ENCODE measurements at regions not wholly inside any gene's neighbourhood (a gene's known extent, or its start where the extent isn't known, plus 50 kb on each side); places are given as distances from the start of the nearest gene placed in this dataset.
"Not testable (repeated sequence)": the region's sequence is repeated elsewhere in the genome, so short reads cannot be mapped to it uniquely, and the experiment has no call there.

DNA sequence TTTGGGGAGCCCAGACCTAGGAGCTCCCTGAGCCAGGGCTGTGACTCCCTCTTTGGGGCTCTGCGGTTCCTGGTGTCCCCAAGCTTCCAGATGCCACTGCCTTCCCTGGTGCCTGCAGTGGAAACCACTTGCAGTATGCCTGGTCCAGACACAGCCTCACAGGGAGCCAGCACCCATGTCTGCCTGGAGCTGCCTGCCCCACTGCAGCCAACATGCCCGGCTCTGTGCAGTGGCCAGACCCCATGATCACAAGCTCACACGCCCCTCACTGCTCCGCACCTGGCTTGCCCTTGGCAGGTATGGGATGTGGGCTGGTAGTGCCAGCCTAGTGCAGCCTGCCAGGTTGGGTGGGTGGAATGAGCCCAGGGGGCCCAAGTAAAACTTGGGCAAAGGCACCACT, 644.8 kb downstream of the HTR1B start:
- intact Hi-C loops (cut with DNase I), result no loop called here
- no peak for DNase-seq (ENCODE audit: low spot score)

GRCh38 chr6:76817429-76817828, 645.9 kb downstream of the HTR1B start:
- intact Hi-C loops (cut with DNase I), result no loop called here
- DNase-seq (ENCODE audit: low spot score), result no peak

- DNase-seq (ENCODE audit: low spot score), result no peak
- intact Hi-C loops (cut with DNase I), result no loop called here
Measured at GRCh38 chr6:76814496-76815458, 648.5 kb downstream of the HTR1B start.

- DNase-seq (ENCODE audit: low spot score), result no peak
- intact Hi-C loops (cut with DNase I), result no loop called here
Measured at GRCh38 chr6:76810286-76810685, 653.0 kb downstream of the HTR1B start.

GRCh38 chr6:76803038-76803580, 660.2 kb downstream of the HTR1B start:
- intact Hi-C loops (cut with DNase I), result no loop called here
- DNase-seq (ENCODE audit: low spot score), result no peak

GRCh38 chr6:76792394-76792793, 670.9 kb downstream of the HTR1B start:
- DNase-seq (ENCODE audit: low spot score), result no peak
- intact Hi-C loops (cut with DNase I), result no loop called here

DNA sequence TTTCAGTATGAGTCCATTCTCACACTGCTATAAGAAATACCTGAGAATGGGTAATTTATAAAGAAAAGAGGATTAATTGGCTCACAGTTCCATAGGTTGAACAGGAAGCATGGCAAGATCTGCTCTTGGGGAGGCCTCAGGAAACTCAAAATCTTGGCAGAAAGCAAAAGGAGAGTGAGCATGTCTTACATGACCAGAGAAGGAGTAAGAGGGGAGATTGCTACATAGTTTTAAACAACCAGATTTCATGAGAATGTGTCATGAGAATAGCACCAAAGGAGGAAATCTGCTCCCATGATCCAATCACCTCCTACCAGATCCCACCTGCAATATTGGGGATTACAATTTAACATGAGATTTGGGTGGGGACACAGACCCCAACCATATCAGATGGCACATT, 672.4 kb downstream of the HTR1B start:
- no peak for DNase-seq (ENCODE audit: low spot score)
- intact Hi-C loops (cut with DNase I), result no loop called here

DNA sequence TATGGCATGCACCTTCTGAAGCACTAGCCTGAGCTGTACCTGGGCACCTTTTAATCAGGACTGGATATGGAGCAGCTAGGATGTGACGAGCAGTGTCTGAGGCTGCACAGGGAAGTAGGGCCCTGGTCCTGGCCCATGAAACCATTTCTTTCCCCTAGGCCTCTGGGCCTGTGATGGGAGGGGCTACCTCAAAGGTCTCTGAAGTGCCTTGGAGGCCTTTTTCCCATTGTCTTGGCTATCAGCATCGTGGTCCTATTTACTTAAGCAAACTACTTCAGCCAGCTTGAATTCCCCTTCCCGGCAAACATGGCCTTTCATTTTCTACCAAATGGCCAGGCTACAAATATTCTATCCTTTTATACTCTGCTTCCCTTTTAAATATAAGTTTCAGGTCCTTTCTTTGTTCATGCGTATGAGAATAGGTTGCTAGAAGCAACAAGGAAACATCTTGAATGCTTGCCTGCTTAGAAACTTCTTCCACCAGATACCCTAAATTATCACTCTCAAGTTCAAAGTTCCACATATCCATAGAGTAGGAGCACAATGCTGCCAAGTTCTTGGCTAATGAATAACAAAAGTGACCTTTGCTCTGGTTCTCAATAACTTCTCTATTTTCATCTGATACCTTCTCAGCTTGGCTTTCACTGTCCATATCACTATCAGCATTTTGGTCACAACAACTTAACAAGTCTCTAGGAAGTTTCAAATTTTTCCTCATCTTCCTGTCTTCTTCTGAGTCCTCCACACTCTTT, 673.1 kb downstream of the HTR1B start:
- no peak for DNase-seq (ENCODE audit: low spot score)
- intact Hi-C loops (cut with DNase I), result no loop called here

DNA sequence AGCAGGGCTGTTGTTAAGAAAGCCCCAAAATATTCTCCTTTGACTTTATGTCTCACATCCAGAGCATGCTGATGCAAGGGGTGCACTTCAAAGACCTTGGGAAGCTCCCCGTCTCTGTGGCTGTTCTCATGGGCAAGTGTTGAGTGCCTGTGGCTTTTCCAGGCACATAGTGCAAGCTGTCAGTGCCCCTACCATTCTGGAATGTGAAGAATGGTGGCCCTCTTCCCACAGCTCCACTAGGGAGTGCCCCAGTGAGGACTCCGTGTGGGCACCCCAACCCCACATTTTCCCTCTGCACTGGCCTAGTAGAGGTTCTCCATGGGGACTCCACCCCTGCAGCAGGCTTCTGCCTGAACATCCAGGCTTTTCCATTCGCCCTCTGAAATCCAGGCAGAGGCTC, 673.7 kb downstream of the HTR1B start:
- DNase-seq (ENCODE audit: low spot score), result no peak
- intact Hi-C loops (cut with DNase I), result no loop called here

DNA sequence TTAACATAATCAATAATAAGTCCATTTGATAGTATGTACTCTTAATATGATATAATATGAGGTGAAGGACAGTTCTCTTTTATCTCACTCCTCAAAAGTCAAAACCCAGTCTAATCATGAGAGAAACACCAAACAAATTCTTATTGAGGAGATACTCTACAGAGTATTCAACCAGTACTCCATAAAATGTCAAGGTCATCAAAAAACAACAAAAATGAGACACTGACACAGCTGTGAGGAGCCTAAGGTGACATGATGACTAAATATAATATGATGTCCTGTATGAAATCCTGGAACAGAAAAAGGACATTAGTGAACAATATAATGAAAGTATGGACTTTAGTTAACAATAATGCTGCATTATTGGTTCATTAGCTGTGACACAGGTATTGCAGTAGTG, 675.1 kb downstream of the HTR1B start:
- intact Hi-C loops (cut with DNase I), result no loop called here
- no peak for DNase-seq (ENCODE audit: low spot score)

- no peak for DNase-seq (ENCODE audit: low spot score)
- intact Hi-C loops (cut with DNase I), result no loop called here
Measured at GRCh38 chr6:76779068-76779467, 684.2 kb downstream of the HTR1B start.

DNA sequence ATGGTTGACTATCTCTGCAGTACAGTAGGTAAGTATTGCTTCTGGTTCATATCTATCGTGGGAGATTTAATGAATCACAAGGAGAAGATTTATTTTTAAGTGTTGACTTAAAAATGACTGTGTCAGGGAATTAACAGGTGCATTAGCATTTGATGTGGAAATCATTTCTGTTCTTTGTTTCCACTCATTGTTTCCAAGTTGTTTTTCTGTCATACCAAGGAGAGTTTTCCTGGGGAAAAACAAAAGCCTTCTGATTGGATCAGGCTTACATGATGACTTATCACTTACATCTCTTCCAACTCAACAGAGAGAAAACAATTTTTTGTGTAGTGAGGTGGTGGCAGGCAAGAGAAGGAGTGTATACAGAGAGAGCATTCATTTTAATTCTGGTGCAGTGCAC, 686.4 kb downstream of the HTR1B start:
- no peak for DNase-seq (ENCODE audit: low spot score)
- intact Hi-C loops (cut with DNase I), result no loop called here

- intact Hi-C loops (cut with DNase I), result no loop called here
- DNase-seq (ENCODE audit: low spot score), result no peak
Measured at GRCh38 chr6:76774781-76775384, 688.4 kb downstream of the HTR1B start.

- intact Hi-C loops (cut with DNase I), result no loop called here
- DNase-seq (ENCODE audit: low spot score), result no peak
Measured at GRCh38 chr6:76772951-76773350, 690.3 kb downstream of the HTR1B start.

GRCh38 chr6:76771059-76771634, 692.1 kb downstream of the HTR1B start:
- no peak for DNase-seq (ENCODE audit: low spot score)
- intact Hi-C loops (cut with DNase I), result no loop called here

- no peak for DNase-seq (ENCODE audit: low spot score)
- intact Hi-C loops (cut with DNase I), result no loop called here
Measured at GRCh38 chr6:76770281-76770680, 693.0 kb downstream of the HTR1B start.

GRCh38 chr6:76768556-76768955, 694.7 kb downstream of the HTR1B start:
- intact Hi-C loops (cut with DNase I), result no loop called here
- DNase-seq (ENCODE audit: low spot score), result no peak

DNA sequence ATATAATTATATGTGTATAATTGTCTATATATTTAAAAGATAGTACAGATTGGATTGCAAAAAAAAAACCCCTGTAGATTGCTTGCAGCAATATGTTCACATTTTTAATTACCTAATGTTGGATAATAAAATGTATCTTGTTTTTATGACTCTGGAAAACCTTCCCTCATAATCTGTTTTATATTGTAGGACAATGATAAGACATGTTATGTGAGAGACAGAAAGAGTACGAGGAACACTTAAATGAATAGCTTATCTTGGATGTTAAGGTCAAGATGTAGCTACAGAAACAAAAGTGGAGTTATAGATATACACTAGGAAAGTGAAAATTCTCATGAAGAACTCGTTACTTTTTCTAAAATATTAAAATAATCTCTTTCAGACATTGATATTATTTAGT, 691.6 kb upstream of the IMPG1 start:
- no peak for DNase-seq (ENCODE audit: low spot score)
- intact Hi-C loops (cut with DNase I), result no loop called here

- intact Hi-C loops (cut with DNase I), result no loop called here
- no peak for DNase-seq (ENCODE audit: low spot score)
Measured at GRCh38 chr6:76752841-76753240, 680.4 kb upstream of the IMPG1 start.

DNA sequence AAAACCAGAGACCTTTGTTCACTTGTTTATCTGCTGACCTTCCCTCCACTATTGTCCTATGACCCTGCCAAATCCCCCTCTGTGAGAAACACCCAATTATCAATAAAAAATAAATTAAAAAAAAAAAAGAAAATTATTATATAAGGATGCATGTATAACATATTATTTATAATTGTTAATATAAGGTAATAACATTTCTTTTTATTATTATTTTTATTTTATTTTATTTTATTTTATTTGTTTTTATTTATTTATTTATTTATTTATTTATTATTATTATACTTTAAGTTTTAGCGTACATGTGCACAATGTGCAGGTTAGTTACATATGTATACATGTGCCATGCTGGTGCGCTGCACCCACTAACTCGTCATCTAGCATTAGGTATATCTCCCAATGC, 672.9 kb upstream of the IMPG1 start:
- intact Hi-C loops (cut with DNase I); DNase-seq (ENCODE audit: low spot score): not testable (repeated sequence)
